ENCODE measurements at regions not wholly inside any gene's neighbourhood (a gene's known extent, or its start where the extent isn't known, plus 50 kb on each side); places are given as distances from the start of the nearest gene placed in this dataset.

DNA sequence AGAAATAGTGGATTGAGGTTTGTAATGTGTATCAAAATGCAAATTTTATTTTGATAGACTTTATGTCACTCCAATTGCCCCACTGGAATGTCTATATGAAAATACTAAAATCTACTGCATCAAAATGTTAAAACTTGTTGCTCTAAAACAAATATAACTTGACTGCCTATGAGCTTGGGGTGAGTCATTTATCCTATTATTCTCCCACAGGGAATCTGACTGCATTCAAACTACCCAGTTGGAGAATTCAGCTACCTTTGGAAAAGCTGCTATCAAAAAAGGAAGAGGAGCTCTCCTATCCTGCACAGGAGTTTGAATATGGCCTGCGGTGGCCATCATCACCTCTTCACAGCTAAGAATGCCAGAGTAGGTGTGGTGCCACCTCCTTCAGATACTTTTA lies 173.1 kb downstream of the KLHL28 start (continued):
- TF ChIP-seq SOX13 (IDR thresholded peaks at IDR 0.05) (no peak), SOX13 (CRISPR knock-in tag; conservative IDR thresholded peaks at IDR 0.05 in 1 of 2, IDR thresholded peaks at IDR 0.05 in 1 of 2) (no peak), ZNF142 (CRISPR knock-in tag; IDR thresholded peaks at IDR 0.05) (no peak)
- TF ChIP-seq, protein P1, sequence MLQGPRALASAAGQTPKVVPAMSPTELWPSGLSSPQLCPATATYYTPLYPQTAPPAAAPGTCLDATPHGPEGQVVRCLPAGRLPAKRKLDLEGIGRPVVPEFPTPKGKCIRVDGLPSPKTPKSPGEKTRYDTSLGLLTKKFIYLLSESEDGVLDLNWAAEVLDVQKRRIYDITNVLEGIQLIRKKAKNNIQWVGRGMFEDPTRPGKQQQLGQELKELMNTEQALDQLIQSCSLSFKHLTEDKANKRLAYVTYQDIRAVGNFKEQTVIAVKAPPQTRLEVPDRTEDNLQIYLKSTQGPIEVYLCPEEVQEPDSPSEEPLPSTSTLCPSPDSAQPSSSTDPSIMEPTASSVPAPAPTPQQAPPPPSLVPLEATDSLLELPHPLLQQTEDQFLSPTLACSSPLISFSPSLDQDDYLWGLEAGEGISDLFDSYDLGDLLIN (CRISPR knock-in tag; IDR thresholded peaks at IDR 0.05; ENCODE audit: borderline replicate concordance): no peak

GRCh38 chr14:44785096-44785495 lies 176.7 kb downstream of the KLHL28 start:
- Histone ChIP-seq H2AFZ (ENCODE audit: low read length) (no peak overlapping the region), H3K36me3 (replicated peaks in 1 of 2; ENCODE audit: control insufficient read depth in 1 of 2, insufficient read depth in 2 of 2, low read length in 2 of 2) (no peaks in the 10 kb centered on the region), H3K4me1 (ENCODE audit: insufficient read depth, low read length) (no peaks in the 10 kb centered on the region), H3K27ac (ENCODE audit: extremely low read length, insufficient read depth, low read length) (no peak overlapping the region), H3K9ac (ENCODE audit: insufficient read depth, low read depth, low read length) (no peak overlapping the region), H3K27me3 (ENCODE audit: control insufficient read depth in 1 of 2, insufficient read depth in 2 of 2, low read length in 2 of 2) (no peaks in the 10 kb centered on the region), H3K9me3 (ENCODE audit: low read length) (no peaks in the 10 kb centered on the region), H3K4me3 (replicated peaks in 1 of 3; ENCODE audit: insufficient read depth in 1 of 3, low read depth in 2 of 3, low read length in 3 of 3) (no peak overlapping the region), H3K4me2 (ENCODE audit: low read depth, low read length) (no peak overlapping the region), H4K20me1 (ENCODE audit: insufficient read depth, low read length) (no peaks in the 10 kb centered on the region), H3K79me2 (ENCODE audit: insufficient read depth, low read length) (no peaks in the 10 kb centered on the region)
- intact Hi-C loops (cut with micrococcal nuclease; ENCODE audit: unreplicated experiment) (no loop called here), in situ Hi-C loops (cut with HindIII; ENCODE audit: extremely low pct_ligation_motif_present, low pct_unique_long_range_greater_than_20kb) (no loop called here)
- CTCF ChIA-PET (ENCODE audit: low intra/inter-chr PET ratio, low total read pairs): no interaction called here
- no peak for FAIRE-seq
- no peak for ATAC-seq
- DNase-seq (ENCODE audit: low spot score): no peak
- WGBS (ENCODE audit: low lambda C conversion rate): 0% methylated on average over 2 of the region's 3 CpGs
- POLR2A ChIA-PET: no interaction called here
- no TSS peak for BruUV-seq (replicated peaks)
- no peak for TF ChIP-seq KAT8 (CRISPR knock-in tag; IDR thresholded peaks at IDR 0.05)
- TF ChIP-seq KLF16 (CRISPR knock-in tag; IDR thresholded peaks at IDR 0.05): no peak
- TF ChIP-seq ZBTB7B (CRISPR knock-in tag; IDR thresholded peaks at IDR 0.05): no peak
- no peak for TF ChIP-seq ZNF7 (CRISPR knock-in tag; IDR thresholded peaks at IDR 0.05)
- TF ChIP-seq ZNF432 (CRISPR knock-in tag; IDR thresholded peaks at IDR 0.05; ENCODE audit: borderline replicate concordance): no peak
- TF ChIP-seq ZNF292 (CRISPR knock-in tag; IDR thresholded peaks at IDR 0.05; ENCODE audit: borderline replicate concordance, low read depth): no peak
- TF ChIP-seq ZNF556 (CRISPR knock-in tag; IDR thresholded peaks at IDR 0.05; ENCODE audit: borderline replicate concordance): no peak
- TF ChIP-seq, protein P2, sequence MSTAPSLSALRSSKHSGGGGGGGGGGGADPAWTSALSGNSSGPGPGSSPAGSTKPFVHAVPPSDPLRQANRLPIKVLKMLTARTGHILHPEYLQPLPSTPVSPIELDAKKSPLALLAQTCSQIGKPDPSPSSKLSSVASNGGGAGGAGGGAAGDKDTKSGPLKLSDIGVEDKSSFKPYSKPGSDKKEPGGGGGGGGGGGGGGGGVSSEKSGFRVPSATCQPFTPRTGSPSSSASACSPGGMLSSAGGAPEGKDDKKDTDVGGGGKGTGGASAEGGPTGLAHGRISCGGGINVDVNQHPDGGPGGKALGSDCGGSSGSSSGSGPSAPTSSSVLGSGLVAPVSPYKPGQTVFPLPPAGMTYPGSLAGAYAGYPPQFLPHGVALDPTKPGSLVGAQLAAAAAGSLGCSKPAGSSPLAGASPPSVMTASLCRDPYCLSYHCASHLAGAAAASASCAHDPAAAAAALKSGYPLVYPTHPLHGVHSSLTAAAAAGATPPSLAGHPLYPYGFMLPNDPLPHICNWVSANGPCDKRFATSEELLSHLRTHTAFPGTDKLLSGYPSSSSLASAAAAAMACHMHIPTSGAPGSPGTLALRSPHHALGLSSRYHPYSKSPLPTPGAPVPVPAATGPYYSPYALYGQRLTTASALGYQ (CRISPR knock-in tag; IDR thresholded peaks at IDR 0.05): no peak
- no peak for TF ChIP-seq WIZ (CRISPR knock-in tag; IDR thresholded peaks at IDR 0.05)
- no peak for TF ChIP-seq ZSCAN30 (CRISPR knock-in tag; IDR thresholded peaks at IDR 0.05)
- no peak for TF ChIP-seq XRCC5 (optimal IDR thresholded peaks at IDR 0.05; ENCODE audit: low read length)
- TF ChIP-seq SIX1 (CRISPR knock-in tag; IDR thresholded peaks at IDR 0.05; ENCODE audit: borderline replicate concordance): no peak
- no peak for TF ChIP-seq ZC3H13 (CRISPR knock-in tag; IDR thresholded peaks at IDR 0.05)

Measured in HepG2 (cell line).